Esophagus squamous epithelium (tissue), 5 donors: ENCODE measurements at regions not wholly inside any gene's neighbourhood (a gene's known extent, or its start where the extent isn't known, plus 50 kb on each side); places are given as distances from the start of the nearest gene placed in this dataset.

Experiments
- DNase-seq: peaks from one replicate; lab custom pipeline; 2025; lab: John Stamatoyannopoulos, UW
- H3K27ac ChIP-seq, 4 donors: fragments of 200-600 bp; sonication (generic); one replicate each; pipeline ENCODE4 v1.5.1; 2016 to 2019; ENCODE audit warnings: mild to moderate bottlenecking in 1 of 4
- H3K27me3 ChIP-seq, 4 donors: fragments of 200-600 bp; sonication (generic); 1 replicate in 3 of 4; 2 replicates in 1 of 4; pipeline versions ENCODE4 v1.5.1 to v1.6.0; 2017 to 2021; ENCODE audit warnings: antibody characterized with exemption in 1 of 4
- H3K36me3 ChIP-seq, 3 donors: fragments of 200-600 bp; sonication (generic); one replicate each; pipeline ENCODE4 v1.5.1; 2016 to 2019
- H3K4me1 ChIP-seq, 3 donors: fragments of 200-600 bp; sonication (generic); one replicate each; pipeline ENCODE4 v1.5.1; 2017 to 2019
- H3K4me3 ChIP-seq, 4 donors: fragments of 200-600 bp; sonication (generic); 1 replicate in 3 of 4; 2 replicates in 1 of 4; pipeline ENCODE4 v1.5.1; 2016 to 2019; ENCODE audit warnings: mild to moderate bottlenecking in 2 of 4, moderate library complexity in 1 of 4
- H3K9me3 ChIP-seq, 3 donors: fragments of 200-600 bp; sonication (generic); one replicate each; pipeline ENCODE4 v1.5.1; 2016 to 2019
- POLR2A ChIP-seq, 4 donors: fragments of 450-650 bp; IDR thresholded peaks; one replicate each; pipeline ENCODE4 v1.6.1; 2017; ENCODE audit warnings: antibody characterized with exemption in 4 of 4, mild to moderate bottlenecking in 4 of 4, moderate library complexity in 3 of 4
- WGBS, 2 donors: methylation state at CpG; one replicate each; pipeline ENCODE4 v1.1.5; 2018; 5-methylcytosine and 5-hydroxymethylcytosine counted together
- intact Hi-C: fragments of 100-400 bp; cut with DNase I; formaldehyde crosslinking; loops from one replicate; pipeline ENCODE4 v1.15.0; 2022
- TF ChIP-seq, protein P1 (sequence below), 6 experiments: fragments of 450-650 bp in 4 of 6; fragments of 200-600 bp in 2 of 6; sonication (generic) in 2 of 6; IDR thresholded peaks; one replicate each; pipeline ENCODE4 v1.5.1; 2016 to 2019; ENCODE audit warnings: antibody characterized with exemption in 6 of 6, mild to moderate bottlenecking in 4 of 6, moderate library complexity in 4 of 6
- donor health status: DM: yes; HTN: yes; CAD: no.

DNA sequence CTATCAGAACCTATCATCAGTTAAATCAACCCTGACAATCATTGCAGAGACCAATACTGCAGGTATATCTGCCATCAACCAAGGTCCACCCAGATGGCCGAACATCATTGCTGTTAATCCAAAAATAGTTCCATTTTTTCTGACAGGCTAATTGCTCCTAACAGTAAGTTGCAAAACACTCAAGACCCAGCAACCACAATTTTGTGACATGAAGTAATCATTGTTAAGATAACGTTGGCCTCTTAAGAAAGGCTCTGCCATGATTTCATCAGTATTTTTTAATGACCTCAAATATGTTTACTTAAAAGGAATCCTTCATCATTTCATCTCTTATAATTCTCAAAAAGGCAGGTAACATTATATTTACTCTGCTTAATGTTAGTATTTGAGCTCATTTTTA, 553.4 kb upstream of the POM121L12 start:
- no peaks in the 10 kb centered on the region for H3K36me3 ChIP-seq
- H3K9me3 ChIP-seq: no peaks in the 10 kb centered on the region
- H3K4me1 ChIP-seq: no peaks in the 10 kb centered on the region
- no peak overlapping the region for H3K27ac ChIP-seq
- H3K27me3 ChIP-seq: no peaks in the 10 kb centered on the region
- TF ChIP-seq POLR2A (IDR thresholded peaks at IDR 0.05): no peak
- DNase-seq: no peak
- WGBS, 2 donors: 54 to 66% methylated on average over 2 of the region's 2 CpGs
- H3K4me3 ChIP-seq: no peak overlapping the region
- intact Hi-C loops: no loop called here

DNA sequence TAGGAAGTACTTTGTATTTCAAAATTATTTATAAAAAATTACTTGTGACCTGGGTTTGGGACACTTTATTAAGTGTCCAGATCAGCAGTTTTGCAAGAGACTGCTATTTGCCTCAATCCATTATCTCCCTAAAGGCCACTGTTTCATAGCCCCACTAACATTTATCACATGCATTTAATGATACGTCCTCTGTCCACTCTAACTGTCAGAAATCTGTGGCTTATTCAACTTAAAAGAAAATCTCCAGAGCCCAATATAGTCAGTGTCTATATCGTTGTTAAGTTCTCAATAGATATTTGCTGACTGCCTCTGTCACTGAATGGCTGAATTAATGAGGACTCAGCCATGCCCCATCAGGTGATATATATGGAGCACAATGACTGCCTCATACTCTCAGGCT, 553.9 kb upstream of the POM121L12 start:
- 49 to 51% methylated on average over 2 of the region's 2 CpGs for WGBS, 2 donors
- intact Hi-C loops: no loop called here
- no peak overlapping the region for H3K27ac ChIP-seq

DNA sequence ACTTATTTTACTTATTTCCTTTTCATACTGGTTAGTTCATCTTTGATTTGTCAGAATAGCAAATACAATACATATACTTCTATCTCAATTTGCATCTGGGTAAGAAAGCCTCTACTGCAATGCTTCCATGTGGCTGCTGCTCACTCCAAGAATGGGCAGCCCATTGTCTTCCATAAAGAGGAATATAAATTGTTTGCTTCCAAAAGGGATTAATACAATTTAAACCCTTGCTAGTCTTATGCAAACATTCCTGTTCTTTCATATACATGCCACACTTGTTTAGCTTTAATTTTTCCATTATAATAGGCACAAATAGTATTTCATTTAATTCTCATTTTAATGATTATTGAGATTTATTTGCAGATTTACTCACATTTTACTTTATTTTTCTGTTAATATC, 555.4 kb upstream of the POM121L12 start:
- H3K4me1 ChIP-seq: no peaks in the 10 kb centered on the region
- H3K27me3 ChIP-seq: no peaks in the 10 kb centered on the region
- H3K9me3 ChIP-seq: no peaks in the 10 kb centered on the region
- no peak for DNase-seq
- intact Hi-C loops: no loop called here
- H3K27ac ChIP-seq: no peak overlapping the region
- TF ChIP-seq, protein P1, sequence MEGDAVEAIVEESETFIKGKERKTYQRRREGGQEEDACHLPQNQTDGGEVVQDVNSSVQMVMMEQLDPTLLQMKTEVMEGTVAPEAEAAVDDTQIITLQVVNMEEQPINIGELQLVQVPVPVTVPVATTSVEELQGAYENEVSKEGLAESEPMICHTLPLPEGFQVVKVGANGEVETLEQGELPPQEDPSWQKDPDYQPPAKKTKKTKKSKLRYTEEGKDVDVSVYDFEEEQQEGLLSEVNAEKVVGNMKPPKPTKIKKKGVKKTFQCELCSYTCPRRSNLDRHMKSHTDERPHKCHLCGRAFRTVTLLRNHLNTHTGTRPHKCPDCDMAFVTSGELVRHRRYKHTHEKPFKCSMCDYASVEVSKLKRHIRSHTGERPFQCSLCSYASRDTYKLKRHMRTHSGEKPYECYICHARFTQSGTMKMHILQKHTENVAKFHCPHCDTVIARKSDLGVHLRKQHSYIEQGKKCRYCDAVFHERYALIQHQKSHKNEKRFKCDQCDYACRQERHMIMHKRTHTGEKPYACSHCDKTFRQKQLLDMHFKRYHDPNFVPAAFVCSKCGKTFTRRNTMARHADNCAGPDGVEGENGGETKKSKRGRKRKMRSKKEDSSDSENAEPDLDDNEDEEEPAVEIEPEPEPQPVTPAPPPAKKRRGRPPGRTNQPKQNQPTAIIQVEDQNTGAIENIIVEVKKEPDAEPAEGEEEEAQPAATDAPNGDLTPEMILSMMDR (IDR thresholded peaks at IDR 0.05): no peak
- no peak for TF ChIP-seq POLR2A (IDR thresholded peaks at IDR 0.05)
- H3K36me3 ChIP-seq: no peaks in the 10 kb centered on the region
- H3K4me3 ChIP-seq: no peak overlapping the region

More for the DNA sequence above, 553.9 kb upstream of the POM121L12 start:
- no peak for DNase-seq
- H3K4me3 ChIP-seq: no peak overlapping the region
- H3K36me3 ChIP-seq: no peaks in the 10 kb centered on the region
- no peaks in the 10 kb centered on the region for H3K9me3 ChIP-seq
- no peaks in the 10 kb centered on the region for H3K4me1 ChIP-seq
- TF ChIP-seq, protein P1 (IDR thresholded peaks at IDR 0.05): no peak
- TF ChIP-seq POLR2A (IDR thresholded peaks at IDR 0.05): no peak
- no peaks in the 10 kb centered on the region for H3K27me3 ChIP-seq

DNA sequence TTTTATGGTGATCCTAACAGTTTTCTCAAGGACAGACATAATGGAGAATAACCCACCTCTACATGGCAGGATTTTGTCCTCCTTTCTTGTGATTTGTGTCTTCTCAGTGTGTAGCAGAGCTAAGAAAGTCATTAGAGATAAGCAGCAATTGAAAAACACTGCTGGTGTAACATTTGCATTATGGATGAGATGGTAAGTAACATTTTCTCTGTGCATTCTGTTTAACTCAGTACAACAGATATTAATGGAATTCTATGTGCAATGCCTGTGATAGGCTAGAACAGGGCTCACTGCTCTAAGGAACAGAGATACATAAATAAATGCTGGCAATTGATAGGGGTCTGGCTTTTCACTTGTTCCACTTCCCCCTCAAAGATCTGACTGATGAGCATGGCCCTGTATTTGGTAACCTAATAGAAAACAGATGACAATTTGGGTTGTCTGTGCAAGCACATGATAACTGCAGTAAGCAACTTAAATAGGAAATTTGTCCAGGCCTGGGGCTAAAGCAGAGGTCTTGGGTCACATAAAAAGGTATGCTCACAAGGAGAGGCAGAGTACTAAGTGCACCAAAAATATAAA, 560.3 kb upstream of the POM121L12 start:
- H3K9me3 ChIP-seq: no peaks in the 10 kb centered on the region
- no peak for DNase-seq
- no peak overlapping the region for H3K27ac ChIP-seq
- H3K4me3 ChIP-seq: no peak overlapping the region
- intact Hi-C loops: no loop called here
- no peak for TF ChIP-seq POLR2A (IDR thresholded peaks at IDR 0.05)
- TF ChIP-seq, protein P1 (IDR thresholded peaks at IDR 0.05): no peak
- H3K36me3 ChIP-seq: no peaks in the 10 kb centered on the region
- H3K4me1 ChIP-seq: no peaks in the 10 kb centered on the region
- H3K27me3 ChIP-seq: no peaks in the 10 kb centered on the region

DNA sequence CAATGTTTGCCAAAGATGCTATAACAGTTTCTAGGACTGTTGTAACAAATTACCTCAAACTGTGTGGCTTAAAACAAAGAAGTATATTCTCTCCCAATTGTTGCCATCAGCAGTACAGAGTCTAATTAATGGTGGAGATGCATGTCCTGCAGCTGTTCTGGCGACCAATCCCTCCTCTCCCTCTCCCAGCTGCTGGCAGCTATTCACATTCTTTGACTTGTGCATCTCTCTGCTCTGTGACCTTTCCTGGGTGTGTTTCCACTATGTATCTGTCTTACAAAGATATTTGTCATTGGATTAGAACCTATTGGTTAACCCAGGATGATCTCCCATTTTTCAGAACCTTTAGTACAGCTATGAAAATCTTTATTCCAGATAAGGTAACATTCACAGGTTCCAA, 561.7 kb upstream of the POM121L12 start:
- Histone ChIP-seq H3K4me3 (no peak overlapping the region), H3K9me3 (no peaks in the 10 kb centered on the region), H3K27me3 (no peaks in the 10 kb centered on the region), H3K36me3 (no peaks in the 10 kb centered on the region), H3K27ac (no peak overlapping the region), H3K4me1 (no peaks in the 10 kb centered on the region)
- 27 to 29% methylated on average over 1 of the region's 1 CpG for WGBS, 2 donors
- TF ChIP-seq POLR2A (IDR thresholded peaks at IDR 0.05): no peak
- TF ChIP-seq, protein P1 (IDR thresholded peaks at IDR 0.05): no peak
- DNase-seq: no peak
- intact Hi-C loops: no loop called here
